Liver (tissue), 8 donors: ENCODE measurements at regions not wholly inside any gene's neighbourhood (a gene's known extent, or its start where the extent isn't known, plus 50 kb on each side); places are given as distances from the start of the nearest gene placed in this dataset.

Experiments used
- DNase-seq: peaks from one replicate; pipeline ENCODE4 v3.0.0-alpha.2; 2017; ENCODE audit warnings: low spot score
- H3K27ac ChIP-seq, 2 donors: one replicate each; pipeline ENCODE4 v1.7.0; 2013; ENCODE audit warnings: inconsistent platforms in 2 of 2, low read length in 2 of 2, control low read depth in 1 of 2, low read depth in 1 of 2, mild to moderate bottlenecking in 1 of 2
- H3K27me3 ChIP-seq, 4 donors: one replicate each; pipeline versions ENCODE4 v1.6.1 to v1.7.0; 2013; ENCODE audit warnings: low read length in 3 of 4, inconsistent platforms in 1 of 4, mild to moderate bottlenecking in 1 of 4, moderate library complexity in 1 of 4; ENCODE audit not compliant: control insufficient read depth in 4 of 4, insufficient read depth in 4 of 4
- H3K36me3 ChIP-seq, 4 donors: one replicate each; pipeline versions ENCODE4 v1.6.1 to v1.7.0; 2013; ENCODE audit warnings: low read length in 3 of 4, mild to moderate bottlenecking in 3 of 4, low read depth in 1 of 4, moderate library complexity in 1 of 4; ENCODE audit not compliant: control insufficient read depth in 4 of 4, insufficient read depth in 3 of 4
- H3K4me1 ChIP-seq, 4 donors: one replicate each; pipeline versions ENCODE4 v1.6.1 to v1.7.0; 2013; ENCODE audit warnings: low read length in 3 of 4, mild to moderate bottlenecking in 3 of 4, moderate library complexity in 1 of 4; ENCODE audit not compliant: control insufficient read depth in 4 of 4, insufficient read depth in 4 of 4
- H3K4me3 ChIP-seq, 3 donors: one replicate each; pipeline versions ENCODE4 v1.6.1 to v1.7.0; 2013; ENCODE audit warnings: low read length in 3 of 3, control low read depth in 1 of 3, low read depth in 1 of 3, mild to moderate bottlenecking in 1 of 3
- H3K9ac ChIP-seq, 2 donors: one replicate each; pipeline ENCODE4 v1.7.0; 2013; ENCODE audit warnings: low read length in 2 of 2, mild to moderate bottlenecking in 2 of 2, moderate library complexity in 2 of 2, control low read depth in 1 of 2, low read depth in 1 of 2
- H3K9me3 ChIP-seq, 4 donors: one replicate each; pipeline versions ENCODE4 v1.6.1 to v1.7.0; 2013; ENCODE audit warnings: low read length in 3 of 4; ENCODE audit not compliant: control insufficient read depth in 4 of 4
- ATF3 ChIP-seq: IDR thresholded peaks from 2 replicates; pipeline ENCODE4 v1.6.1; 2016; ENCODE audit warnings: antibody characterized with exemption
- EGR1 ChIP-seq, 2 donors: IDR thresholded peaks; 2 replicates each; pipeline ENCODE4 v1.6.1; 2016 to 2018; ENCODE audit warnings: antibody characterized with exemption in 2 of 2, low read depth in 2 of 2
- FOXA1 ChIP-seq: IDR thresholded peaks from 2 replicates; pipeline ENCODE4 v1.6.1; 2016; ENCODE audit warnings: antibody characterized with exemption
- FOXA2 ChIP-seq: IDR thresholded peaks from 2 replicates; pipeline ENCODE4 v1.6.1; 2016; ENCODE audit warnings: antibody characterized with exemption
- GABPA ChIP-seq, 2 donors: IDR thresholded peaks in 1 of 2; conservative IDR thresholded peaks in 1 of 2; 2 replicates each; pipeline ENCODE4 v1.6.1; 2016; ENCODE audit warnings: antibody characterized with exemption in 2 of 2, mild to moderate bottlenecking in 1 of 2, moderate library complexity in 1 of 2
- HNF4A ChIP-seq, 2 donors: conservative IDR thresholded peaks; 2 replicates each; pipeline ENCODE4 v1.6.1; 2016; ENCODE audit warnings: antibody characterized with exemption in 2 of 2, mild to moderate bottlenecking in 2 of 2
- JUND ChIP-seq, 2 donors: IDR thresholded peaks; 2 replicates each; pipeline ENCODE4 v1.6.1; 2016; ENCODE audit warnings: antibody characterized with exemption in 2 of 2
- MAX ChIP-seq: IDR thresholded peaks from 2 replicates; pipeline ENCODE4 v1.6.1; 2016; ENCODE audit warnings: antibody characterized with exemption
- NR2F2 ChIP-seq: IDR thresholded peaks from 2 replicates; pipeline ENCODE4 v1.6.1; 2016; ENCODE audit warnings: antibody characterized with exemption
- RAD21 ChIP-seq, 2 donors: IDR thresholded peaks; 2 replicates each; pipeline ENCODE4 v1.6.1; 2016; ENCODE audit warnings: antibody characterized with exemption in 2 of 2, mild to moderate bottlenecking in 2 of 2
- RXRA ChIP-seq, 2 donors: IDR thresholded peaks; 2 replicates each; pipeline ENCODE4 v1.6.1; 2017 to 2018; ENCODE audit warnings: antibody characterized with exemption in 2 of 2, mild to moderate bottlenecking in 1 of 2
- SP1 ChIP-seq: IDR thresholded peaks from 2 replicates; pipeline ENCODE4 v1.6.1; 2018; ENCODE audit warnings: antibody characterized with exemption, mild to moderate bottlenecking
- YY1 ChIP-seq: IDR thresholded peaks from 2 replicates; pipeline ENCODE4 v1.6.1; 2016; ENCODE audit warnings: antibody characterized with exemption, mild to moderate bottlenecking
- WGBS: extraction: QIAGEN DNeasy Blood & Tissue Kit; methylation state at CpG from one replicate; pipeline ENCODE4 v1.1.7; 2013; 5-methylcytosine and 5-hydroxymethylcytosine counted together
- TF ChIP-seq, protein P1 (sequence below): IDR thresholded peaks from 2 replicates; pipeline ENCODE4 v1.6.1; 2016; ENCODE audit warnings: antibody characterized with exemption
- TF ChIP-seq, protein P2 (sequence below): fragments of 150-350 bp; IDR thresholded peaks from 2 replicates; pipeline ENCODE4 v1.5.1; 2017; ENCODE audit warnings: improper control_type of control experiment, low read depth, low read length; ENCODE audit not compliant: missing input control
- TF ChIP-seq, protein P3 (sequence below): IDR thresholded peaks from 2 replicates; pipeline ENCODE4 v1.6.1; 2016; ENCODE audit warnings: antibody characterized with exemption, mild to moderate bottlenecking
- donor health status: healthy.
- donor health status: healthy.
- donor health status: healthy.
- donor health status: healthy.
- donor health status: healthy.

DNA sequence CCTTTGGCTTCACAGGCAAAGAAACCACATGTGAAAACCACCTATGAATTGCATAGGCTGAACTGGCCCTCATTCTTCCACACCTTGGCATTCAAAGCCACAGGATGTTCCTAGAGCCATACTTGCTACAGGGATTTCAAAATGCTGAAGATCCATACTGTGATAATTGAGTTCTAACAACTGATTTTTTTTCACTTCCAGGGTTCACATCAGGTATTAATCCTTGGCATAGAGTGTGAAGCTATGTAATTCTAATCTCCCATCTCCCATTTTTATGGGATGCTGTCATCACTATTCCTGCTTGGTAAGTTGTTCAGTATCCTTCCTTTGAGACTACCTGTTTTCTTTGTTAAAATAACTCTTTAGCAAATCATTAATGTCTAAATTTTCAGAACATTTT lies 1569.2 kb upstream of the ADGRL3 start:
- Histone ChIP-seq H3K36me3 (no peaks in the 10 kb centered on the region), H3K4me1 (peaks cover 0 to 13% (median 3%) of the 10 kb centered on the region in 4 donors), H3K27me3 (no peaks in the 10 kb centered on the region), H3K9ac (no peak overlapping the region), H3K27ac (no peak overlapping the region), H3K9me3 (no peaks in the 10 kb centered on the region), H3K4me3 (no peak overlapping the region)
- DNase-seq = no peak
- no peak for TF ChIP-seq NR2F2
- no peak for TF ChIP-seq HNF4A (conservative IDR thresholded peaks at IDR 0.05)
- no peak for TF ChIP-seq YY1
- TF ChIP-seq GABPA (IDR thresholded peaks at IDR 0.05 in 1 of 2, conservative IDR thresholded peaks at IDR 0.05 in 1 of 2) = no peak
- TF ChIP-seq MAX = no peak
- no peak for TF ChIP-seq FOXA2
- TF ChIP-seq, protein P1, sequence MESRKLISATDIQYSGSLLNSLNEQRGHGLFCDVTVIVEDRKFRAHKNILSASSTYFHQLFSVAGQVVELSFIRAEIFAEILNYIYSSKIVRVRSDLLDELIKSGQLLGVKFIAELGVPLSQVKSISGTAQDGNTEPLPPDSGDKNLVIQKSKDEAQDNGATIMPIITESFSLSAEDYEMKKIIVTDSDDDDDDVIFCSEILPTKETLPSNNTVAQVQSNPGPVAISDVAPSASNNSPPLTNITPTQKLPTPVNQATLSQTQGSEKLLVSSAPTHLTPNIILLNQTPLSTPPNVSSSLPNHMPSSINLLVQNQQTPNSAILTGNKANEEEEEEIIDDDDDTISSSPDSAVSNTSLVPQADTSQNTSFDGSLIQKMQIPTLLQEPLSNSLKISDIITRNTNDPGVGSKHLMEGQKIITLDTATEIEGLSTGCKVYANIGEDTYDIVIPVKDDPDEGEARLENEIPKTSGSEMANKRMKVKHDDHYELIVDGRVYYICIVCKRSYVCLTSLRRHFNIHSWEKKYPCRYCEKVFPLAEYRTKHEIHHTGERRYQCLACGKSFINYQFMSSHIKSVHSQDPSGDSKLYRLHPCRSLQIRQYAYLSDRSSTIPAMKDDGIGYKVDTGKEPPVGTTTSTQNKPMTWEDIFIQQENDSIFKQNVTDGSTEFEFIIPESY = no peak
- TF ChIP-seq, protein P2, sequence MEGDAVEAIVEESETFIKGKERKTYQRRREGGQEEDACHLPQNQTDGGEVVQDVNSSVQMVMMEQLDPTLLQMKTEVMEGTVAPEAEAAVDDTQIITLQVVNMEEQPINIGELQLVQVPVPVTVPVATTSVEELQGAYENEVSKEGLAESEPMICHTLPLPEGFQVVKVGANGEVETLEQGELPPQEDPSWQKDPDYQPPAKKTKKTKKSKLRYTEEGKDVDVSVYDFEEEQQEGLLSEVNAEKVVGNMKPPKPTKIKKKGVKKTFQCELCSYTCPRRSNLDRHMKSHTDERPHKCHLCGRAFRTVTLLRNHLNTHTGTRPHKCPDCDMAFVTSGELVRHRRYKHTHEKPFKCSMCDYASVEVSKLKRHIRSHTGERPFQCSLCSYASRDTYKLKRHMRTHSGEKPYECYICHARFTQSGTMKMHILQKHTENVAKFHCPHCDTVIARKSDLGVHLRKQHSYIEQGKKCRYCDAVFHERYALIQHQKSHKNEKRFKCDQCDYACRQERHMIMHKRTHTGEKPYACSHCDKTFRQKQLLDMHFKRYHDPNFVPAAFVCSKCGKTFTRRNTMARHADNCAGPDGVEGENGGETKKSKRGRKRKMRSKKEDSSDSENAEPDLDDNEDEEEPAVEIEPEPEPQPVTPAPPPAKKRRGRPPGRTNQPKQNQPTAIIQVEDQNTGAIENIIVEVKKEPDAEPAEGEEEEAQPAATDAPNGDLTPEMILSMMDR = no peak
- no peak for TF ChIP-seq RAD21 (IDR thresholded peaks at IDR 0.05)
- TF ChIP-seq FOXA1 = no peak
- TF ChIP-seq, protein P3, sequence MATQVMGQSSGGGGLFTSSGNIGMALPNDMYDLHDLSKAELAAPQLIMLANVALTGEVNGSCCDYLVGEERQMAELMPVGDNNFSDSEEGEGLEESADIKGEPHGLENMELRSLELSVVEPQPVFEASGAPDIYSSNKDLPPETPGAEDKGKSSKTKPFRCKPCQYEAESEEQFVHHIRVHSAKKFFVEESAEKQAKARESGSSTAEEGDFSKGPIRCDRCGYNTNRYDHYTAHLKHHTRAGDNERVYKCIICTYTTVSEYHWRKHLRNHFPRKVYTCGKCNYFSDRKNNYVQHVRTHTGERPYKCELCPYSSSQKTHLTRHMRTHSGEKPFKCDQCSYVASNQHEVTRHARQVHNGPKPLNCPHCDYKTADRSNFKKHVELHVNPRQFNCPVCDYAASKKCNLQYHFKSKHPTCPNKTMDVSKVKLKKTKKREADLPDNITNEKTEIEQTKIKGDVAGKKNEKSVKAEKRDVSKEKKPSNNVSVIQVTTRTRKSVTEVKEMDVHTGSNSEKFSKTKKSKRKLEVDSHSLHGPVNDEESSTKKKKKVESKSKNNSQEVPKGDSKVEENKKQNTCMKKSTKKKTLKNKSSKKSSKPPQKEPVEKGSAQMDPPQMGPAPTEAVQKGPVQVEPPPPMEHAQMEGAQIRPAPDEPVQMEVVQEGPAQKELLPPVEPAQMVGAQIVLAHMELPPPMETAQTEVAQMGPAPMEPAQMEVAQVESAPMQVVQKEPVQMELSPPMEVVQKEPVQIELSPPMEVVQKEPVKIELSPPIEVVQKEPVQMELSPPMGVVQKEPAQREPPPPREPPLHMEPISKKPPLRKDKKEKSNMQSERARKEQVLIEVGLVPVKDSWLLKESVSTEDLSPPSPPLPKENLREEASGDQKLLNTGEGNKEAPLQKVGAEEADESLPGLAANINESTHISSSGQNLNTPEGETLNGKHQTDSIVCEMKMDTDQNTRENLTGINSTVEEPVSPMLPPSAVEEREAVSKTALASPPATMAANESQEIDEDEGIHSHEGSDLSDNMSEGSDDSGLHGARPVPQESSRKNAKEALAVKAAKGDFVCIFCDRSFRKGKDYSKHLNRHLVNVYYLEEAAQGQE = no peak
- no peak for TF ChIP-seq JUND (IDR thresholded peaks at IDR 0.05)
- no peak for TF ChIP-seq EGR1 (IDR thresholded peaks at IDR 0.05; ENCODE audit: low read depth in 2 of 2)

GRCh38 chr4:59637596-59637995 lies 1562.5 kb upstream of the ADGRL3 start:
- DNase-seq = no peak
- H3K4me1 ChIP-seq = peaks cover 0 to 9% (median 0%) of the 10 kb centered on the region in 4 donors
- H3K27ac ChIP-seq = no peak overlapping the region
- no peaks in the 10 kb centered on the region for H3K36me3 ChIP-seq
- H3K9me3 ChIP-seq = no peaks in the 10 kb centered on the region
- no peaks in the 10 kb centered on the region for H3K27me3 ChIP-seq
- no peak overlapping the region for H3K9ac ChIP-seq
- no peak overlapping the region for H3K4me3 ChIP-seq
- 91% methylated on average over 1 of the region's 1 CpG for WGBS
- TF ChIP-seq GABPA (IDR thresholded peaks at IDR 0.05 in 1 of 2, conservative IDR thresholded peaks at IDR 0.05 in 1 of 2) = no peak
- TF ChIP-seq, protein P1 = no peak
- TF ChIP-seq RAD21 (IDR thresholded peaks at IDR 0.05) = no peak
- TF ChIP-seq, protein P2 = no peak
- TF ChIP-seq NR2F2 = no peak
- TF ChIP-seq MAX = no peak
- no peak for TF ChIP-seq HNF4A (conservative IDR thresholded peaks at IDR 0.05)
- no peak for TF ChIP-seq ATF3
- no peak for TF ChIP-seq RXRA (IDR thresholded peaks at IDR 0.05)
- no peak for TF ChIP-seq JUND (IDR thresholded peaks at IDR 0.05)
- TF ChIP-seq SP1 = no peak
- TF ChIP-seq FOXA2 = no peak
